GM23248 (cell line): ENCODE measurements at regions not wholly inside any gene's neighbourhood (a gene's known extent, or its start where the extent isn't known, plus 50 kb on each side); places are given as distances from the start of the nearest gene placed in this dataset.

Experiments used
- EZH2 ChIP-seq: fragments of 200-600 bp; sonication (generic); IDR thresholded peaks from 2 replicates; pipeline ENCODE4 v1.6.1; 2018; ENCODE audit warnings: antibody characterized with exemption, mild to moderate bottlenecking; ENCODE audit not compliant: insufficient read depth, poor library complexity, severe bottlenecking
- EZH2phosphoT487 ChIP-seq: fragments of 200-600 bp; sonication (generic); IDR thresholded peaks from 2 replicates; pipeline ENCODE4 v1.6.1; 2018; ENCODE audit warnings: antibody characterized with exemption, moderate library complexity, mild to moderate bottlenecking, low read depth; ENCODE audit not compliant: insufficient read depth

- TF ChIP-seq EZH2phosphoT487 (no peak), EZH2 (no peak)
Observed at GRCh38 chr17:12358477-12358876, 307.2 kb upstream of the MYOCD start.
